OCI-LY3 (cell line): ENCODE measurements at regions not wholly inside any gene's neighbourhood (a gene's known extent, or its start where the extent isn't known, plus 50 kb on each side); places are given as distances from the start of the nearest gene placed in this dataset.

Source experiments
- CTCF ChIP-seq: fragments of 200-600, 300-600 bp; sonication (generic); IDR thresholded peaks from 2 replicates; pipeline ENCODE4 v1.5.1; 2014; ENCODE audit warnings: antibody characterized with exemption, low read length, low read depth
- EZH2phosphoT487 ChIP-seq: fragments of 200-600 bp; shearing (Covaris generic); IDR thresholded peaks from 2 replicates; pipeline ENCODE4 v1.6.1; 2018; ENCODE audit warnings: antibody characterized with exemption, mixed run types, low read depth

- TF ChIP-seq CTCF (no peak), EZH2phosphoT487 (no peak)
Observed at GRCh38 chr2:175872721-175873120, 129.3 kb downstream of the LNPK start.
